Neural progenitor cell (in vitro differentiated cells): ENCODE measurements at regions not wholly inside any gene's neighbourhood (a gene's known extent, or its start where the extent isn't known, plus 50 kb on each side); places are given as distances from the start of the nearest gene placed in this dataset.

ENCODE experiments used
- EZH2phosphoT487 ChIP-seq: fragments of 200-600 bp; sonication (generic); IDR thresholded peaks from 2 replicates; pipeline ENCODE4 v1.6.1; 2017; ENCODE audit warnings: antibody characterized with exemption
- TF ChIP-seq, protein P1 (sequence below): fragments of 200-600 bp; sonication (generic); IDR thresholded peaks from 2 replicates; pipeline ENCODE4 v1.5.1; 2017; ENCODE audit warnings: antibody characterized with exemption, mild to moderate bottlenecking

DNA sequence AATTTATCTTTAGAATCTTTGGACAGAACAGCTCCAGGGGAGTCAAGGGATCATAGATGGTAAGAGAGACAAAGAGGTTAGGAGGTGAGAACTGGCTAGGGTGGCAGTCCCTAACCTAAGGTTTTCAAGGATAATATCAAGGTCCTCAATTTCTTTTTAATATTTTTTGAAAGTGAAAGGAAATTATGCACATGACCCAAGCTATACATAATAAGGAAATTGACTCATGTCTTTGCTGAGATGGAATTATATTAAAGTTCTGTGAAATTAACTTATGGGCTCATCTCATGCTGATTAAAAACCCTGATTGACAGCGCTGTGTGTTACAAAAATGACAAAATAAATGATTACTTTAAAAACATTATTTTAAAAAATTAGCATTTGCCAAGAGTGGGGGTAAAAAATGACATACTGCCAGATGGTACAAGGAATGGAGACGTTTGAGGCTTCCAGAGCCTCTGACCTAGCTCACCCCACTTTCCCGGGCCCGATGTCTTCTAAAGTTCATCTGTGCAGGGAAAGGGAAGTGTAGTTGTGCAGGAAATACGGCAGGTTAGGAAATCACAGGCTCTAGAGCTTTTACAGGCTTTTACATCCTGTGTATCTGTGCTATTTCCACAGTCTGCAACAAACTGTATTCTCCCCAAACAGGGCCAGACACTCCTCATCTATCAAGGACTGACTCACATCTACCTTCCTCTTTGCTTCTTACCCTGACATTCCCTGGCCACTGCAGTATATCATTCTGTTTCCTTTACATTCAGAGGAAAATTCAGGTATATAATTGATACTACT lies 185.6 kb upstream of the PRSS58 start:
- no peak for TF ChIP-seq EZH2phosphoT487
- TF ChIP-seq, protein P1, sequence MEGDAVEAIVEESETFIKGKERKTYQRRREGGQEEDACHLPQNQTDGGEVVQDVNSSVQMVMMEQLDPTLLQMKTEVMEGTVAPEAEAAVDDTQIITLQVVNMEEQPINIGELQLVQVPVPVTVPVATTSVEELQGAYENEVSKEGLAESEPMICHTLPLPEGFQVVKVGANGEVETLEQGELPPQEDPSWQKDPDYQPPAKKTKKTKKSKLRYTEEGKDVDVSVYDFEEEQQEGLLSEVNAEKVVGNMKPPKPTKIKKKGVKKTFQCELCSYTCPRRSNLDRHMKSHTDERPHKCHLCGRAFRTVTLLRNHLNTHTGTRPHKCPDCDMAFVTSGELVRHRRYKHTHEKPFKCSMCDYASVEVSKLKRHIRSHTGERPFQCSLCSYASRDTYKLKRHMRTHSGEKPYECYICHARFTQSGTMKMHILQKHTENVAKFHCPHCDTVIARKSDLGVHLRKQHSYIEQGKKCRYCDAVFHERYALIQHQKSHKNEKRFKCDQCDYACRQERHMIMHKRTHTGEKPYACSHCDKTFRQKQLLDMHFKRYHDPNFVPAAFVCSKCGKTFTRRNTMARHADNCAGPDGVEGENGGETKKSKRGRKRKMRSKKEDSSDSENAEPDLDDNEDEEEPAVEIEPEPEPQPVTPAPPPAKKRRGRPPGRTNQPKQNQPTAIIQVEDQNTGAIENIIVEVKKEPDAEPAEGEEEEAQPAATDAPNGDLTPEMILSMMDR: no peak
